ENCODE measurements at regions not wholly inside any gene's neighbourhood (a gene's known extent, or its start where the extent isn't known, plus 50 kb on each side); places are given as distances from the start of the nearest gene placed in this dataset.

DNA sequence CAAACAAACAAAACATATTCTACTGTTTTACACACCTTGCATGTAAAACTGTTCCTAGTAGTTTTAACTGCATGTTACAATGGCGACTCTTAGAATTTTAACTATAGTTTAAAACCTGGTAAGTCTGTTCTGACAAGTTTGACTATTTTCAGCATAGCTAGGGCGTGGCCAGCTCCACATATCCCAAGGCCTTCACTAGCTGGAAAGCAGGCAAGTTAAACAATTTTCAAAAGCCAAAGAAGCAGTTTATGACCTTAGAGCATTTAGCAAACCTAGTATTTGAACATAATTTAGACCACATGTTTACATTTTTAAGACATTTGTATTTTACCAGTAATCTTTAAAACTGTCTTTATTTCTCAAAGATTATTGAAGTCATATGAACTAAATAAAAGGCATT, 402.8 kb upstream of the SYT4 start:
- TF ChIP-seq EZH2phosphoT487 (IDR thresholded peaks at IDR 0.05; ENCODE audit: borderline replicate concordance) (no peak), SRF (IDR thresholded peaks at IDR 0.05; ENCODE audit: low read depth) (no peak), CTCF (IDR thresholded peaks at IDR 0.05 in 2 of 3, conservative IDR thresholded peaks at IDR 0.05 in 1 of 3; ENCODE audit: borderline replicate concordance in 1 of 3, insufficient read depth in 1 of 3, low read depth in 2 of 3, low read length in 2 of 3) (no peak), POLR2A (IDR thresholded peaks at IDR 0.05; ENCODE audit: borderline replicate concordance, extremely low read depth, insufficient read depth, insufficient read length) (no peak), POLR2AphosphoS5 (IDR thresholded peaks at IDR 0.05; ENCODE audit: low read depth, low read length) (no peak), SIN3A (IDR thresholded peaks at IDR 0.05; ENCODE audit: low read depth) (no peak), MAX (IDR thresholded peaks at IDR 0.05) (no peak), RAD21 (IDR thresholded peaks at IDR 0.05; ENCODE audit: low read depth) (no peak), ATF3 (IDR thresholded peaks at IDR 0.05) (no peak)

All from HCT116 (cell line).